Cardiac muscle cell (in vitro differentiated cells and primary cell): ENCODE measurements at regions not wholly inside any gene's neighbourhood (a gene's known extent, or its start where the extent isn't known, plus 50 kb on each side); places are given as distances from the start of the nearest gene placed in this dataset.

Source experiments
- DNase-seq, 2 donors: peaks; one replicate each; pipeline versions ENCODE4 v3.0.0 to v3.0.0-alpha.2; 2010 to 2017; ENCODE audit warnings: low read depth in 1 of 2, low spot score in 1 of 2
- H3K27ac ChIP-seq: fragments of 200-600 bp; sonication (generic); 2 replicates; pipeline ENCODE4 v1.5.1; 2016
- H3K27me3 ChIP-seq: fragments of 200-600 bp; sonication (generic); 2 replicates; pipeline ENCODE4 v1.6.0; 2016; ENCODE audit warnings: control low read depth
- H3K36me3 ChIP-seq: fragments of 200-600 bp; sonication (generic); 2 replicates; pipeline ENCODE4 v1.5.1; 2016; ENCODE audit warnings: control low read depth
- H3K4me1 ChIP-seq: fragments of 200-600 bp; sonication (generic); 2 replicates; pipeline ENCODE4 v1.8.1; 2017; ENCODE audit warnings: low read depth, mild to moderate bottlenecking, mixed run types
- H3K4me3 ChIP-seq: fragments of 200-600 bp; sonication (generic); 2 replicates; pipeline ENCODE4 v1.5.1; 2016; ENCODE audit warnings: mild to moderate bottlenecking
- H3K9me3 ChIP-seq: fragments of 200-600 bp; sonication (generic); 2 replicates; pipeline ENCODE4 v1.5.1; 2017; ENCODE audit warnings: low read depth, mild to moderate bottlenecking, control low read depth
- TF ChIP-seq, protein P1 (sequence below): IDR thresholded peaks from 2 replicates; pipeline ENCODE4 v1.5.1; 2012; ENCODE audit warnings: low read depth, mild to moderate bottlenecking, low read length

DNA sequence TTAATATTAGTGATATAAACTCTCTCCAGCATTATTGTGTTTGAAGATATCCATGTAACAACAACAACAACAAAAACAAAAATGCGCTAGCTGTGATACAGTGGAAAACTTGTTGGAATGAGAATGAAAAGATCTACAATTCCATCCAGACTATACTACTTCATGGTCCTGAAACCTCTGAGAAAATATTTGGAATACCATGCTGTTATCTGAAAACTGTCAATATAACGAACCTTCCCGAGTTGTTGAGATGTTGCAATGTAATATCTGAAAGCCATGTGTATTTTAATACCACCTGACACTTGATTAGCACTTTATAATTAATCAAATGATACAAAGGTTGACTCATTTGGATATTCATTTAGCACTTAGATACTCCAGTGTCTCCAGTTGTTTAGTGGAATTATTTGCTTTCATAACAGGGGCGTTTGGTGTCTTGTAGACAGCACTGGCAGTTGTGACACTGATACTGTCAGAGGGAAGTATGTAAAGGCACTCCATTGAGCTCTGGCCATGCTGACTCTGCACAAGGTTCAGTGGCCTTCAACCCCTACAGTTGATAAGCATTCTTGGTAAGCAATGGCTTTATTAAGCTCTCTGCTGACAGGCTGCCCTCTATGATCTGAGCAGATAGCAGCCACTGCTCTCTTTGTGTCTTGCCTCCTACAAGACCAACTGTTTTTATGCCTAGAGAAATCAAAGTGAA lies 447.1 kb upstream of the SEL1L start:
- Histone ChIP-seq H3K27me3 (no peaks in the 10 kb centered on the region), H3K27ac (peak overlapping the region; percentile 59)
- DNase-seq: peak in 1 of 2 donors; percentile 52

DNA sequence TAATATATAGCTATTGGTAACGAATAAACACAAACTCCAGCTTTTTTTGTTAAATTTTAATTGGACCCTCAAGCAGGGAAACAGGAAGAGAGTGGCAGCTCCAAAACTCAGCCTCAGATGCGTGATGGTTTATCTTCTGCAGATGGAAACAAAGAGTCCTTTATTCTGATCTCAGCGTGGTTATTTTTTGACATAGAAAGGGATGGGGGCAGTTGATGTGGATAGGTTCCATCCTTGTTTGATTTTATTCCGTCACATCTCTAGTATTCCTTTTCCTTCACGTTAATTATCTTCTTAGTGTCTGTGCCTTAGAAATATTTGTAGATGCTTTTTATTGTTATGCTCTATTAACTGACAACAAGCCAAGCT lies 447.6 kb upstream of the SEL1L start:
- TF ChIP-seq, protein P1, sequence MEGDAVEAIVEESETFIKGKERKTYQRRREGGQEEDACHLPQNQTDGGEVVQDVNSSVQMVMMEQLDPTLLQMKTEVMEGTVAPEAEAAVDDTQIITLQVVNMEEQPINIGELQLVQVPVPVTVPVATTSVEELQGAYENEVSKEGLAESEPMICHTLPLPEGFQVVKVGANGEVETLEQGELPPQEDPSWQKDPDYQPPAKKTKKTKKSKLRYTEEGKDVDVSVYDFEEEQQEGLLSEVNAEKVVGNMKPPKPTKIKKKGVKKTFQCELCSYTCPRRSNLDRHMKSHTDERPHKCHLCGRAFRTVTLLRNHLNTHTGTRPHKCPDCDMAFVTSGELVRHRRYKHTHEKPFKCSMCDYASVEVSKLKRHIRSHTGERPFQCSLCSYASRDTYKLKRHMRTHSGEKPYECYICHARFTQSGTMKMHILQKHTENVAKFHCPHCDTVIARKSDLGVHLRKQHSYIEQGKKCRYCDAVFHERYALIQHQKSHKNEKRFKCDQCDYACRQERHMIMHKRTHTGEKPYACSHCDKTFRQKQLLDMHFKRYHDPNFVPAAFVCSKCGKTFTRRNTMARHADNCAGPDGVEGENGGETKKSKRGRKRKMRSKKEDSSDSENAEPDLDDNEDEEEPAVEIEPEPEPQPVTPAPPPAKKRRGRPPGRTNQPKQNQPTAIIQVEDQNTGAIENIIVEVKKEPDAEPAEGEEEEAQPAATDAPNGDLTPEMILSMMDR: no peak
- peaks cover 12% of the 10 kb centered on the region for H3K4me1 ChIP-seq

More for the DNA sequence above, 447.1 kb upstream of the SEL1L start:
- TF ChIP-seq, protein P1: no peak
- Histone ChIP-seq H3K36me3 (no peaks in the 10 kb centered on the region), H3K4me3 (no peak overlapping the region), H3K4me1 (peaks cover 12% of the 10 kb centered on the region), H3K9me3 (no peaks in the 10 kb centered on the region)

DNA sequence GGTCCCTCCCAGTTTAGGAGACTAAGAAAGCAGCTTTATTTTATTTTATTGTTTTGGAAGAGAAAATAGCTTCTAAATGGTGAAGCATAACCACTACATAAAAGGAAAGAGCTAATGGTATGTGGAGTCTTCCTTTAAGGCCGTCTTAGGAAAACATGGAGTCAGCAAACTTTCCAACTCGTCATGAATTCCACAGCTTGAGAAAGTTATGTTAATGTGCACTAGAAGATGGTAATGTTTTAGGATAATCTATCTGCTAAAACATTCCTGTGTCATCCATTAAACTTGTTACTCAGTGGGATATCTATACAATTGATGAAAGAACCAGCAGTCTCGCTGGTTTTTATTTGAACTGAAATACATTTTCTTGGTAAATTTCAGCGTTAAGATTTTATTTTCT lies 448.4 kb upstream of the SEL1L start:
- no peak overlapping the region for H3K4me3 ChIP-seq
- no peaks in the 10 kb centered on the region for H3K9me3 ChIP-seq
- TF ChIP-seq, protein P1: no peak
- no peaks in the 10 kb centered on the region for H3K27me3 ChIP-seq
- H3K36me3 ChIP-seq: no peaks in the 10 kb centered on the region
- H3K27ac ChIP-seq: no peak overlapping the region
- no peak for DNase-seq
- H3K4me1 ChIP-seq: peaks cover 12% of the 10 kb centered on the region

More for the DNA sequence above, 447.6 kb upstream of the SEL1L start:
- Histone ChIP-seq H3K27ac (peak overlapping the region; percentile 59), H3K4me3 (no peak overlapping the region), H3K9me3 (no peaks in the 10 kb centered on the region), H3K36me3 (no peaks in the 10 kb centered on the region), H3K27me3 (no peaks in the 10 kb centered on the region)
- DNase-seq: no peak

GRCh38 chr14:81986005-81986404 lies 452.4 kb upstream of the SEL1L start:
- no peak for DNase-seq
- Histone ChIP-seq H3K27ac (no peak overlapping the region), H3K36me3 (no peaks in the 10 kb centered on the region), H3K27me3 (peaks cover 3% of the 10 kb centered on the region), H3K4me1 (peaks cover 5% of the 10 kb centered on the region), H3K9me3 (no peaks in the 10 kb centered on the region), H3K4me3 (no peak overlapping the region)
- TF ChIP-seq, protein P1: no peak

- Histone ChIP-seq H3K36me3 (no peaks in the 10 kb centered on the region), H3K27ac (no peak overlapping the region), H3K4me3 (no peak overlapping the region), H3K9me3 (no peaks in the 10 kb centered on the region), H3K4me1 (no peaks in the 10 kb centered on the region), H3K27me3 (peaks cover 3% of the 10 kb centered on the region)
- TF ChIP-seq, protein P1: no peak
- DNase-seq: no peak
These were observed 455.6 kb upstream of the SEL1L start for GRCh38 chr14:81989211-81989610.
